Panc1 (cell line): ENCODE measurements at regions not wholly inside any gene's neighbourhood (a gene's known extent, or its start where the extent isn't known, plus 50 kb on each side); places are given as distances from the start of the nearest gene placed in this dataset.

ENCODE experiments used
- ATAC-seq: fragments of 200-7000 bp; cut with Tn5 transposase; 2 replicates; pipeline ENCODE4 v1.9.1; 2020; ENCODE audit warnings: mild to moderate bottlenecking, moderate library complexity
- BruUV-seq: library from RNA; stranded (reverse); fragments of 400-500 nt; replicated peaks from 2 replicates; lab custom pipeline; 2021; lab: Mats Ljungman, UMichigan
- CTCF ChIA-PET: fragments of 300-600 bp; sonication (Branson Sonifier 250); formaldehyde crosslinking; loops from one replicate; lab custom pipeline; 2022; ENCODE audit warnings: antibody characterized with exemption; lab: Charles Lee
- POLR2A ChIA-PET: fragments of 300-600 bp; sonication (Branson Sonifier 250); formaldehyde crosslinking; loops from one replicate; lab custom pipeline; 2022; ENCODE audit warnings: antibody characterized with exemption; lab: Charles Lee
- DNase-seq: peaks from one replicate; pipeline ENCODE4 v3.0.0-alpha.2; 2010; ENCODE audit warnings: low read depth, low spot score
- H3K27ac ChIP-seq: 2 replicates; pipeline ENCODE4 v1.5.1; 2011; ENCODE audit warnings: mild to moderate bottlenecking, low read length, inconsistent platforms
- H3K27me3 ChIP-seq: fragments of 200-500 bp; sonication (Bioruptor generic); 2 replicates; pipeline ENCODE4 v1.6.0; 2014; ENCODE audit warnings: low read length, inconsistent platforms; ENCODE audit not compliant: control insufficient read depth, insufficient read depth
- H3K36me3 ChIP-seq: fragments of 200-500 bp; sonication (Bioruptor generic); 2 replicates; pipeline ENCODE4 v1.5.1; 2014; ENCODE audit warnings: inconsistent platforms, mild to moderate bottlenecking, low read length, moderate library complexity; ENCODE audit not compliant: control insufficient read depth, insufficient read depth
- H3K4me1 ChIP-seq: 2 replicates; pipeline ENCODE4 v1.5.1; 2011; ENCODE audit warnings: inconsistent platforms, mild to moderate bottlenecking, low read length, moderate library complexity; ENCODE audit not compliant: control insufficient read depth, insufficient read depth
- H3K4me3 ChIP-seq, 2 experiments: 2 replicates each; pipeline ENCODE4 v1.5.1; 2011 to 2012; ENCODE audit warnings: low read depth in 2 of 2, low read length in 2 of 2, mild to moderate bottlenecking in 2 of 2, inconsistent platforms in 1 of 2, moderate library complexity in 1 of 2
- H3K9me3 ChIP-seq: fragments of 200-500 bp; sonication (Bioruptor generic); 2 replicates; pipeline ENCODE4 v1.5.1; 2014; ENCODE audit warnings: low read depth, mild to moderate bottlenecking, inconsistent platforms, low read length, moderate library complexity; ENCODE audit not compliant: control insufficient read depth, insufficient read depth
- POLR2AphosphoS5 ChIP-seq: IDR thresholded peaks from 2 replicates; pipeline ENCODE4 v1.6.1; 2012; ENCODE audit warnings: mild to moderate bottlenecking, low read depth, low read length, moderate library complexity
- SIN3A ChIP-seq: IDR thresholded peaks from 2 replicates; pipeline ENCODE4 v1.6.1; 2012; ENCODE audit warnings: low read depth, mild to moderate bottlenecking, low read length, moderate library complexity, borderline replicate concordance; ENCODE audit not compliant: insufficient read depth
- TCF7L2 ChIP-seq: IDR thresholded peaks from 2 replicates; pipeline ENCODE4 v1.6.1; 2011; ENCODE audit warnings: mild to moderate bottlenecking, low read depth, low read length, inconsistent platforms
- in situ Hi-C: cut with HindIII; loops from 2 replicates; pipeline ENCODE4 v1.10.0; 2016; ENCODE audit warnings: low sequenced_read_pairs, low pct_unique_long_range_greater_than_20kb
- intact Hi-C: fragments of 100-400 bp; cut with micrococcal nuclease; formaldehyde crosslinking; loops from one replicate; pipeline ENCODE4 v1.10.0; 2022; ENCODE audit not compliant: unreplicated experiment
- TF ChIP-seq, protein P1 (sequence below), 2 experiments: IDR thresholded peaks; 2 replicates each; pipeline ENCODE4 v1.6.1; 2011 to 2012; ENCODE audit warnings: low read depth in 2 of 2, control low read depth in 1 of 2, low read length in 1 of 2, mild to moderate bottlenecking in 1 of 2, moderate library complexity in 1 of 2; ENCODE audit not compliant: insufficient read depth in 1 of 2
- TF ChIP-seq, protein P2 (sequence below): fragments of 450-650 bp; IDR thresholded peaks from 2 replicates; pipeline ENCODE4 v1.5.1; 2017; ENCODE audit warnings: mild to moderate bottlenecking

DNA sequence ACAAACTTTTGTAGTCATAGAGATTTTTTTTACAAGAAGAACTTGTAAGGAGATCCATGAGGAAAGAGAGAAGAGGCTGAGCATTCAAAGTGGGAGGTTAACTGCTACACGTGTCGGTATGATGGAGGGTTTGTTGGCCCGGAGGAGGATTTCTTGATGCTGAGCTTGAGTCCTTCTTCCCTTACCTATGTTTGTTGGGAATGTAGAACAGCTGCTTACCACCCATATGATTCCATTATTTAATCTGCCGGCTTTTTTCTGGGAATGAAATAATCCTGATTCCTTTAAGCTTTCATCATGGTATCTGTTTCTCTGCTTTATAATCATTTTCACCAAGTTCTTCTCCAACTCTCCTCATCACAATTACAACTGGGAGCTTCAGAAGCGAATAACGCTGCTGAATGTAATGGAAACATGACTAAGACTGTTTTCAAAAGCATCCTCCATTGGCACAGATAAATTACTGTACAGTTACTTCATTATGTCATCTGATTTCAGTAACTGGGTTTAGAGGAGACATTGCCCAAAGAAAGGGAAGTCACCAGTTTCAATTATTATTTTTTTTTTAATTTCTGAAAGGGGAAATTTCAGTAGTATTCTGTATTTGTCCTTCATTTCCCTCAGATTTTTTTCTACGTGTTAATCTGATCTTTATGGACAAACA is 420.6 kb downstream of the SPRY1 start:
- ATAC-seq (no peak), DNase-seq (no peak)
- Histone ChIP-seq H3K36me3 (no peaks in the 10 kb centered on the region), H3K4me1 (no peaks in the 10 kb centered on the region), H3K27ac (no peak overlapping the region), H3K4me3 (no peak overlapping the region), H3K9me3 (no peaks in the 10 kb centered on the region), H3K27me3 (no peaks in the 10 kb centered on the region)
- TF ChIP-seq, protein P1, sequence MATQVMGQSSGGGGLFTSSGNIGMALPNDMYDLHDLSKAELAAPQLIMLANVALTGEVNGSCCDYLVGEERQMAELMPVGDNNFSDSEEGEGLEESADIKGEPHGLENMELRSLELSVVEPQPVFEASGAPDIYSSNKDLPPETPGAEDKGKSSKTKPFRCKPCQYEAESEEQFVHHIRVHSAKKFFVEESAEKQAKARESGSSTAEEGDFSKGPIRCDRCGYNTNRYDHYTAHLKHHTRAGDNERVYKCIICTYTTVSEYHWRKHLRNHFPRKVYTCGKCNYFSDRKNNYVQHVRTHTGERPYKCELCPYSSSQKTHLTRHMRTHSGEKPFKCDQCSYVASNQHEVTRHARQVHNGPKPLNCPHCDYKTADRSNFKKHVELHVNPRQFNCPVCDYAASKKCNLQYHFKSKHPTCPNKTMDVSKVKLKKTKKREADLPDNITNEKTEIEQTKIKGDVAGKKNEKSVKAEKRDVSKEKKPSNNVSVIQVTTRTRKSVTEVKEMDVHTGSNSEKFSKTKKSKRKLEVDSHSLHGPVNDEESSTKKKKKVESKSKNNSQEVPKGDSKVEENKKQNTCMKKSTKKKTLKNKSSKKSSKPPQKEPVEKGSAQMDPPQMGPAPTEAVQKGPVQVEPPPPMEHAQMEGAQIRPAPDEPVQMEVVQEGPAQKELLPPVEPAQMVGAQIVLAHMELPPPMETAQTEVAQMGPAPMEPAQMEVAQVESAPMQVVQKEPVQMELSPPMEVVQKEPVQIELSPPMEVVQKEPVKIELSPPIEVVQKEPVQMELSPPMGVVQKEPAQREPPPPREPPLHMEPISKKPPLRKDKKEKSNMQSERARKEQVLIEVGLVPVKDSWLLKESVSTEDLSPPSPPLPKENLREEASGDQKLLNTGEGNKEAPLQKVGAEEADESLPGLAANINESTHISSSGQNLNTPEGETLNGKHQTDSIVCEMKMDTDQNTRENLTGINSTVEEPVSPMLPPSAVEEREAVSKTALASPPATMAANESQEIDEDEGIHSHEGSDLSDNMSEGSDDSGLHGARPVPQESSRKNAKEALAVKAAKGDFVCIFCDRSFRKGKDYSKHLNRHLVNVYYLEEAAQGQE (IDR thresholded peaks at IDR 0.05; ENCODE audit: insufficient read depth in 1 of 2, low read depth in 2 of 2, low read length in 1 of 2): no peak
- TF ChIP-seq, protein P2, sequence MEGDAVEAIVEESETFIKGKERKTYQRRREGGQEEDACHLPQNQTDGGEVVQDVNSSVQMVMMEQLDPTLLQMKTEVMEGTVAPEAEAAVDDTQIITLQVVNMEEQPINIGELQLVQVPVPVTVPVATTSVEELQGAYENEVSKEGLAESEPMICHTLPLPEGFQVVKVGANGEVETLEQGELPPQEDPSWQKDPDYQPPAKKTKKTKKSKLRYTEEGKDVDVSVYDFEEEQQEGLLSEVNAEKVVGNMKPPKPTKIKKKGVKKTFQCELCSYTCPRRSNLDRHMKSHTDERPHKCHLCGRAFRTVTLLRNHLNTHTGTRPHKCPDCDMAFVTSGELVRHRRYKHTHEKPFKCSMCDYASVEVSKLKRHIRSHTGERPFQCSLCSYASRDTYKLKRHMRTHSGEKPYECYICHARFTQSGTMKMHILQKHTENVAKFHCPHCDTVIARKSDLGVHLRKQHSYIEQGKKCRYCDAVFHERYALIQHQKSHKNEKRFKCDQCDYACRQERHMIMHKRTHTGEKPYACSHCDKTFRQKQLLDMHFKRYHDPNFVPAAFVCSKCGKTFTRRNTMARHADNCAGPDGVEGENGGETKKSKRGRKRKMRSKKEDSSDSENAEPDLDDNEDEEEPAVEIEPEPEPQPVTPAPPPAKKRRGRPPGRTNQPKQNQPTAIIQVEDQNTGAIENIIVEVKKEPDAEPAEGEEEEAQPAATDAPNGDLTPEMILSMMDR: no peak
- TF ChIP-seq SIN3A: no peak
- TF ChIP-seq TCF7L2: no peak
- TF ChIP-seq POLR2AphosphoS5: no peak
- in situ Hi-C loops (no loop called here), intact Hi-C loops (no loop called here)
- CTCF ChIA-PET: no interaction called here
- POLR2A ChIA-PET: no interaction called here
- no TSS peak for BruUV-seq

DNA sequence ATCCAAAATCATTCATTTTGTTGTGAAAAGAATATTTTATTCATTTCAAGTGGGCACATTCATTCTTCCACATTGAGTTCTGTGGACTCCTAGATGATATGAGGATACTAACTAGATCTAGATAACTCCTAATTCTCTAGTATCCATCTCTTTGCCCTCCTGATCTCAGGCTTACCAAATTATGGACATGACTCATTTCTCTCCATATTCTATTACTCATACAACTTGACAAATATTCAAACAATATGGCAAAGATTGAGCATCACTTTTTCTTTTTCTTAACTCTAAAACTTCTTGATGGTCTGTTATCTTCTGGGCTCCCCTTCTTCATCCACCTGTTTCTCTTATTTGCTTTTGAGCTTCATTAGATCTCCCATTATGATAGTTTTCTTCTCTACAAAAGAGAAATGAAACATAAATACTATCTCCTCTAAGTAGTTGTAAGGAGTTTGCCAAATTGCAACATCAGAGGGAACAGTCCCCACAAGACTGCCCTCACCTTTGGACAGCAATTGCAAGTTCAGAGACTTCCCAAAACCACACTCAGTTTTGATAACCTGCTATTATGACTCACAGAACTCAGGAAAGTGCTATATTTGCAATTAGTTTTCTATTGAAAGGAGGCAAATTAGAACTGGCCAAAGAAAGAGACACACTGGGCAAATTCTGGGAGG is 422.9 kb downstream of the SPRY1 start:
- Histone ChIP-seq H3K27ac (no peak overlapping the region), H3K27me3 (no peaks in the 10 kb centered on the region), H3K36me3 (no peaks in the 10 kb centered on the region), H3K4me3 (no peak overlapping the region), H3K4me1 (no peaks in the 10 kb centered on the region), H3K9me3 (no peaks in the 10 kb centered on the region)
- intact Hi-C loops (no loop called here), in situ Hi-C loops (no loop called here)
- TF ChIP-seq POLR2AphosphoS5: no peak
- TF ChIP-seq, protein P2: no peak
- TF ChIP-seq TCF7L2: no peak
- TF ChIP-seq, protein P1 (IDR thresholded peaks at IDR 0.05; ENCODE audit: insufficient read depth in 1 of 2, low read depth in 2 of 2, low read length in 1 of 2): no peak
- no peak for TF ChIP-seq SIN3A
- no peak for DNase-seq
- ChIA-PET POLR2A (no interaction called here), CTCF (no interaction called here)
- ATAC-seq: no peak
- no TSS peak for BruUV-seq
